Endodermal cell (in vitro differentiated cells): ENCODE measurements at regions not wholly inside any gene's neighbourhood (a gene's known extent, or its start where the extent isn't known, plus 50 kb on each side); places are given as distances from the start of the nearest gene placed in this dataset.

Experiments used
- DNase-seq: peaks from one replicate; pipeline ENCODE4 v3.0.0-alpha.2; 2017
- H3K27ac ChIP-seq: 2 replicates; pipeline ENCODE4 v1.5.1; 2013; ENCODE audit warnings: mild to moderate bottlenecking, low read depth, low read length, moderate library complexity
- H3K27me3 ChIP-seq: 2 replicates; pipeline ENCODE4 v1.6.1; 2013; ENCODE audit warnings: mild to moderate bottlenecking, low read length, moderate library complexity; ENCODE audit not compliant: insufficient read depth, control insufficient read depth, poor library complexity, severe bottlenecking
- H3K36me3 ChIP-seq: 2 replicates; pipeline ENCODE4 v1.7.0; 2013; ENCODE audit warnings: mild to moderate bottlenecking, low read length, moderate library complexity; ENCODE audit not compliant: control insufficient read depth, insufficient read depth
- H3K4me1 ChIP-seq: one replicate; pipeline ENCODE4 v1.7.0; 2013; ENCODE audit warnings: low read length; ENCODE audit not compliant: control insufficient read depth, insufficient read depth
- H3K4me3 ChIP-seq: 2 replicates; pipeline ENCODE4 v1.5.1; 2013; ENCODE audit warnings: mild to moderate bottlenecking, low read length, moderate library complexity
- H3K9ac ChIP-seq: 2 replicates; pipeline ENCODE4 v1.6.1; 2013; ENCODE audit warnings: mild to moderate bottlenecking, low read length, moderate library complexity; ENCODE audit not compliant: poor library complexity, severe bottlenecking; ENCODE audit errors: extremely low read depth
- H3K9me3 ChIP-seq: 2 replicates; pipeline ENCODE4 v1.6.1; 2013; ENCODE audit warnings: mild to moderate bottlenecking, low read length, moderate library complexity; ENCODE audit not compliant: control insufficient read depth
- H3K27ac Mint-ChIP-seq: 2 replicates; pipeline ENCODE4 v1.8.0; 2020; ENCODE audit warnings: mixed read lengths
- H3K27me3 Mint-ChIP-seq: 2 replicates; pipeline ENCODE4 v1.8.0; 2021; ENCODE audit warnings: mild to moderate bottlenecking, mixed read lengths; ENCODE audit not compliant: insufficient read depth
- H3K36me3 Mint-ChIP-seq: 2 replicates; pipeline ENCODE4 v1.8.0; 2020; ENCODE audit warnings: low read depth, mixed read lengths
- H3K4me1 Mint-ChIP-seq: 2 replicates; pipeline ENCODE4 v1.8.0; 2020; ENCODE audit warnings: mixed read lengths
- H3K4me3 Mint-ChIP-seq: 2 replicates; pipeline ENCODE4 v1.8.0; 2020; ENCODE audit warnings: mild to moderate bottlenecking, moderate library complexity, mixed read lengths
- H3K9me3 Mint-ChIP-seq: 2 replicates; pipeline ENCODE4 v1.8.0; 2020; ENCODE audit warnings: mild to moderate bottlenecking, mixed read lengths
- WGBS, 2 experiments: methylation state at CpG; one replicate each; pipeline versions ENCODE4 v1.1.5 to v1.1.7; 2013; ENCODE audit warnings: missing lambda C conversion rate in 2 of 2, mixed read lengths in 1 of 2; ENCODE audit not compliant: insufficient coverage in 1 of 2, insufficient read length in 1 of 2; 5-methylcytosine and 5-hydroxymethylcytosine counted together
- TF ChIP-seq, protein P1 (sequence below): fragments of 200-600 bp; sonication (generic); conservative IDR thresholded peaks from 2 replicates; pipeline ENCODE4 v1.5.0; 2021; ENCODE audit warnings: antibody characterized with exemption, mild to moderate bottlenecking

DNA sequence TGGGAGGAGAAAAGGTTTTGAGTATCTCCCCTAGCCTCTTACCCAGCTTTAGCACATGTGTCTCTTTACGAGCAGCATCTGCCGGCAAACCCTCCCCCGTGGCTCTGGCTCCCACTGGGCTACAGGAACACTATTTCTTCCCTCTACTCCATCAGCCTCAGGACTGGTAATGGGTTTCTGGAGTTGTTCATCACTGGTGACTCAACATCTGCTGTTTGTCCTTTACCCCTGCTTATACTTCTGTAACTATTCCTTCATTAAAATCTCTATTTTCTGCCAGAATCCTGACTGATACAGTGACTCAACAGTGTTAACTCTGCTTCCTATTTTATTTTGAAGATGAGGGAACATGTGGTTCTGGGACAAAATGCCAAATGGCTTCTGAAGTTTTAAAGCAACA, 437.3 kb upstream of the HTR2A start:
- Histone ChIP-seq H3K36me3 (no peaks in the 10 kb centered on the region), H3K4me3 (no peak overlapping the region), H3K9ac (no peak overlapping the region), H3K4me1 (peaks cover 6% of the 10 kb centered on the region), H3K27ac (no peak overlapping the region), H3K9me3 (no peaks in the 10 kb centered on the region), H3K27me3 (no peaks in the 10 kb centered on the region)
- Mint-ChIP-seq H3K27ac (no peak overlapping the region), H3K27me3 (no peaks in the 10 kb centered on the region), H3K9me3 (no peaks in the 10 kb centered on the region), H3K4me3 (no peak overlapping the region), H3K36me3 (no peaks in the 10 kb centered on the region), H3K4me1 (peaks cover 9% of the 10 kb centered on the region)
- TF ChIP-seq, protein P1, sequence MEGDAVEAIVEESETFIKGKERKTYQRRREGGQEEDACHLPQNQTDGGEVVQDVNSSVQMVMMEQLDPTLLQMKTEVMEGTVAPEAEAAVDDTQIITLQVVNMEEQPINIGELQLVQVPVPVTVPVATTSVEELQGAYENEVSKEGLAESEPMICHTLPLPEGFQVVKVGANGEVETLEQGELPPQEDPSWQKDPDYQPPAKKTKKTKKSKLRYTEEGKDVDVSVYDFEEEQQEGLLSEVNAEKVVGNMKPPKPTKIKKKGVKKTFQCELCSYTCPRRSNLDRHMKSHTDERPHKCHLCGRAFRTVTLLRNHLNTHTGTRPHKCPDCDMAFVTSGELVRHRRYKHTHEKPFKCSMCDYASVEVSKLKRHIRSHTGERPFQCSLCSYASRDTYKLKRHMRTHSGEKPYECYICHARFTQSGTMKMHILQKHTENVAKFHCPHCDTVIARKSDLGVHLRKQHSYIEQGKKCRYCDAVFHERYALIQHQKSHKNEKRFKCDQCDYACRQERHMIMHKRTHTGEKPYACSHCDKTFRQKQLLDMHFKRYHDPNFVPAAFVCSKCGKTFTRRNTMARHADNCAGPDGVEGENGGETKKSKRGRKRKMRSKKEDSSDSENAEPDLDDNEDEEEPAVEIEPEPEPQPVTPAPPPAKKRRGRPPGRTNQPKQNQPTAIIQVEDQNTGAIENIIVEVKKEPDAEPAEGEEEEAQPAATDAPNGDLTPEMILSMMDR: no peak
- DNase-seq: no peak
- 90% methylated on average over 3 of the region's 3 CpGs; no CpG with 5 or more reads in 1 of the 2 experiments for WGBS, 2 experiments

DNA sequence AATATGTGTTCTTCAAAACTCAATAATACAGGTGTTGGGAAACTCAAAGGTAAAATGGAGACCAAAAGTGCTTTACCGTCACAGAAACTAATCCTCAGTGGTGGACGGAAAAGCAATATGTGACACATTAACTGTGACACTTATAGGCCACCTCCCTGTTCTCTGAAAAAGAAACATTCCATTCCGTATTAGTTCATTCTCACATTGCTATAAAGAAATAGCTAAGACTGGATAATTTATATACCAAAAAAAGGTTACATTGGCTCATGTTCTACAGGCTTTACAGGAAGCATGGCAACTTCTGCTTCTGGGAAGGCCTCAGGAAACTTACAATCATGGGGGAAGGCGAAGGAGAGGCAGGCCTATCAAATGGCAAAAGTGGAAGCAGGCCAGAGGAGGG, 435.3 kb upstream of the HTR2A start:
- Histone ChIP-seq H3K36me3 (no peaks in the 10 kb centered on the region), H3K9me3 (no peaks in the 10 kb centered on the region), H3K4me3 (no peak overlapping the region), H3K27ac (no peak overlapping the region), H3K9ac (no peak overlapping the region), H3K27me3 (no peaks in the 10 kb centered on the region), H3K4me1 (no peaks in the 10 kb centered on the region)
- Mint-ChIP-seq H3K4me1 (no peaks in the 10 kb centered on the region), H3K36me3 (no peaks in the 10 kb centered on the region), H3K4me3 (no peak overlapping the region), H3K9me3 (no peaks in the 10 kb centered on the region), H3K27me3 (no peaks in the 10 kb centered on the region), H3K27ac (no peak overlapping the region)
- WGBS, 2 experiments: 95% methylated on average over 4 of the region's 4 CpGs; no CpG with 5 or more reads in 1 of the 2 experiments
- TF ChIP-seq, protein P1: no peak
- no peak for DNase-seq

DNA sequence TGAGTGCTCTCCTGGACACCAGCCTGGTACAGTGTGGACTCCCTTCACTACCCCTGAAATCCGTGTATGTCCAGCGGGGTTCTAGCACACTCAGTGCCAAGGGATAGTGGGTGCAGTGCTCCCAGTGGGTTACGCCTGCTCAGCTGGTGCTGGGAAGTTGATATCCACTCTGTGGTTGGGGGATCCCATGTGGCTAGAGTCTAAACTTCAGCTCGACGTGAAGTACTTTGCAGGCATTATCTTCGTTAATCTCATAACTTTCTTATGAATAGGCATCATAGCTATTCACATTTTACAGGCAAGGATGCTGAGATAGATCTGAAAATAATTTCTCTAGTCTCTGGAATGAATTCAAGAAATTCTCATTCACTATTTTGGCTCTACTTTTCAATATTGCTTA, 433.2 kb upstream of the HTR2A start:
- Mint-ChIP-seq H3K4me1 (no peaks in the 10 kb centered on the region), H3K36me3 (no peaks in the 10 kb centered on the region), H3K27me3 (no peaks in the 10 kb centered on the region), H3K9me3 (no peaks in the 10 kb centered on the region), H3K4me3 (no peak overlapping the region), H3K27ac (no peak overlapping the region)
- no peak for DNase-seq
- Histone ChIP-seq H3K9me3 (no peaks in the 10 kb centered on the region), H3K4me1 (no peaks in the 10 kb centered on the region), H3K9ac (no peak overlapping the region), H3K36me3 (no peaks in the 10 kb centered on the region), H3K27me3 (no peaks in the 10 kb centered on the region), H3K27ac (no peak overlapping the region), H3K4me3 (no peak overlapping the region)
- 86 to 90% methylated on average over 6 of the region's 6 CpGs for WGBS, 2 experiments
- TF ChIP-seq, protein P1: no peak
